GOT3 (cell line): ENCODE measurements at regions not wholly inside any gene's neighbourhood (a gene's known extent, or its start where the extent isn't known, plus 50 kb on each side); places are given as distances from the start of the nearest gene placed in this dataset.

Experiments used
- DNase-seq: peaks from one replicate; lab custom pipeline; 2025; ENCODE audit warnings: mixed read lengths; lab: John Stamatoyannopoulos, UW

DNA sequence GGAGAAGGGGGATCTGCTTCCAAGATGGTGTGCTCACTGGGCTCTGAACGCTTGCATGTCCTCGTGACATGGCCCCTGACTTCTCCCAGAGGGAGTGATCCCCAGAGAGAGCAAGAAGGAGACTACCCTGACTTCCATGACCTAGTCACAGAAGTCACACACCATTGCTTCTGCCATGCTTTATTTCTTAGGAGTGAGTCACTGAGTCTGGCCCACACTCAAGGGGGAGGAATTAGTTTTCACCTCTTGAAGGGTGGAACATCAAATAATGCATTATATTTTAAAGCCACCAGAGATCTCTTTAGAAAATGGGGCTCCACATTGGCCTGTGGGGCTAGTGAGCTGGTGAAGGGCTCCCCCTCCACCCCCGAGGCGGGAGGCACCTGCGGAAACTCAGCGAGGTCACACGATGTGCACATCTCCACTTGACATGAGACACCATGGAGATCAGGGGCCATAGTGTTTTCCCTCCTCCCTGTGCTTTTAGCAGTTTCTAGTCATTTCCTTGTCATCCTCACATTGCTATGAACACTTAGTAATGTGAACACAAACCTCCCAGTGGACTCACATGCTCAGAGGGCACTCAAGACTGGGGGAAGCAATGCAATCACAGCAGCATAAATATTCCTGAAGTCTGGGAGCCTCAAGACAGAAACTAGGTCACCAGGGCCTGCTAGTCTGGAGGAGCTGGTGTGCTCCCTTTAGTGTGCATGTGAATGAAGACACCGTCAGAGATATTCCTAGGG, 87.4 kb upstream of the FZD10 start:
- no peak for DNase-seq

DNA sequence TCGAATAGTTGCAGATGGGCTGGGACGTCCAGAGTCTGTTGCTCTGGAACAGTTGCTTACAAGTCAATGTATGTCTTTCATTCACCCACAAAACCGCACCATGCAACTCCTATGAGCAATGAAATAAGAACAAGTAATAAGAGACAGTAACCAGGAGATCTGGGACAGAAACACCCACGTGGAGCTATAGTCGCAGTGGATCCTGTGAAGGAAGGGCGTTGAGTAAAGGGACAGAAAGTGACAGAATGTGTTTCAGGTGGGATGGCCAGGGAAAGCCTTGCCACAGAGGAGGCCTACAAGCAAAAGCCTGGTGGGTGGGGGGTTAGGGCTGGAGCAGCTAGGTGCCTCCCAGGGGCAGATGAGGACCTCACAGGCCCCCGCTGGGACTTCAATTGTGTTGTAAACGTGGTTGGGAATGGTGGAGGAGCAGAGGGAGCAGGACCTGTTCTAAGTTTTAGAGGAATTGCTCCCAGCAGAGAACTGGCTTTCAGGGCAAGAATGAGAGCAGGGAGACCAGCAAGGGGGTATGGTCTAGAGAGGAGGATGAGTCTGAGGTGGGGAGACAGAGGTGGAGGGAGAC, 86.7 kb upstream of the FZD10 start:
- DNase-seq: no peak

DNA sequence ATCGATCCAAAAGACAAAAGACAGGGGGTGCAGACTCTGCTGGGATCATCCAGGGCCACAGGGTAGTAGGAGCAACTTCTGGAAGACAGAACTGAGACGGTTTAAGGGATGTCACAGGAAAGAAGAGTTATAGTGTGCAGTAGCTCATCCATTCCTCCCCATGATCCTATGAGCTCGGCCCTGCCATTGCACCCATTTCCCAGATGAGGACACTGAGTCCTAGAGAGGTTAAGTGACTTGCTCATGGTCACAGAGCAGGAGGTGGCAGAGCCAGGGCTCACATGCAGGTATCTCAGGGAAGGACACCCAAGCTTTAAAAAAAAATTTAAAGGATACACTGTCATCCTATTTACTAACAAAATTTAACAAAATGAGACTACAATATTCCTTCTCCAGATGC, 86.1 kb upstream of the FZD10 start:
- no peak for DNase-seq

- DNase-seq: no peak
These were observed 85.5 kb upstream of the FZD10 start for GRCh38 chr12:130076752-130077151.

DNA sequence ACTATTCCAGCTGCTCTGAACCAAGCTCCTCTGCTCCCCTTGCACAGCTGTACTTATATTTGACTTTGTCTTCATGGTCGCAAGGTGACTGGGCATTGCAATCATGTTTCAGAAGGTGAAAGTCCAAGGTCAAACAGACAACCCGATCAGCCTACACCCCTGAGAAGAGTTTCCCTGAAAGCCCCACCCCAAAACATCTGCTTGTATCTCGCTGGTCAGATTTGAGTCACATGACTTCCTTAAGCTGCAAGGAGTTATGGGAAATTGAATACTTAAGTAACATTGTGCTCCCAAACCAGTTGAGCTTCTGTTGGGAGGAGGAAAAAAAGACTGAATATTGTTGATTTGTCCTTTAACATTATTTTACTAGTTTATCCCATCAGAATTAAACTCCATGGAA, 83.4 kb upstream of the FZD10 start:
- DNase-seq: no peak

GRCh38 chr12:130079279-130079678, 83.0 kb upstream of the FZD10 start:
- DNase-seq: no peak

DNA sequence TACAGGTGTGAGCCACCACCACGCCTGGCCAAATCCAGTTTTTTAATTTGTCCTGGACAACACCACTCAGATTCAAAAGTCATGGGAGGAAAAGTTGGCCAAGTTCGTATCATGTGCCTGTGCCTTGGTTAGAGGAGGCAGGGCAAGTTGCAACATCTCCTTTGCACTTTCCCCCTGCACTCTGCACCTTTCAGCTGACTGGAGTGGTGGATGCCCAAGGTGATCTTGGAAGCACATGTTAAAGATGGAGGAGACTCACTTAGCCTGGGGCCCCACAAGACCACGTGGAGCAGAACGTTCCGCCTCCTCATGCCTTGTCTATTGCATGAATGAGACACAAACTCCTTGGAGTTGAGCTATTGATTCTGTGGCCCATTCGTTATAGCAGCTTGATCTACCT, 82.1 kb upstream of the FZD10 start:
- DNase-seq: no peak

DNA sequence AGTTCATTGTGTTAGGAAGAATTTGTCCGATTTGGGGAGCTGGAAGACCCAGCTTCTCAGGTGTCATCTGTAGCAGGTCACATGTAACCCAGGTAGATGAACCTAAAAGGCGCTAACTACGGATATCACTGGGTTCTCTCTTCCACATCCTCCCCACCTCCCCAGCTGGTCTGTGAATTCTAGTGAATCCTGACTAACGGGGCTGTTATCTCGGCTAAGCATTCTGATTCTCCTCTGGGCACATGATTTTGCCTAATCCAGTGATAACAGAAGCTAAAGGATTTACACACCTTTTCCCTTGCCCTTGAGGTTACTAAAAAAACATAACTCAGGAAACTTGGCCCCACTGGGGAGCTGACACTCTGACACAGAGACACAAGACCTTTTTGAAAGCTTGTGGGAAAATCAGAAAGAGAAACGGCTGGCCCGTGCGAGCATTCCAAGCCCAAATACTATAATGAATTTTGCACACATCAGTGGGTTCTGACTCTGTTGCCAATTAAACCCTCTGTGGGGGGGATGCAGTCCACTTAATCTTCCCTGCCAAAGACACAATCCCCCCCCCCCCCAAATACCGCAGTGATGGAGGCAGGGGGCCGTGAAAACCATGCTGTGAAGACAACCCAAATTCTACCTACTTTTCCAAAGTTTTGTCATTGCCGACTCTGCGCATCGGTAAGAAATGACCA, 81.0 kb upstream of the FZD10 start:
- no peak for DNase-seq

- DNase-seq: no peak
These were observed 79.3 kb upstream of the FZD10 start for GRCh38 chr12:130083002-130083401.

DNA sequence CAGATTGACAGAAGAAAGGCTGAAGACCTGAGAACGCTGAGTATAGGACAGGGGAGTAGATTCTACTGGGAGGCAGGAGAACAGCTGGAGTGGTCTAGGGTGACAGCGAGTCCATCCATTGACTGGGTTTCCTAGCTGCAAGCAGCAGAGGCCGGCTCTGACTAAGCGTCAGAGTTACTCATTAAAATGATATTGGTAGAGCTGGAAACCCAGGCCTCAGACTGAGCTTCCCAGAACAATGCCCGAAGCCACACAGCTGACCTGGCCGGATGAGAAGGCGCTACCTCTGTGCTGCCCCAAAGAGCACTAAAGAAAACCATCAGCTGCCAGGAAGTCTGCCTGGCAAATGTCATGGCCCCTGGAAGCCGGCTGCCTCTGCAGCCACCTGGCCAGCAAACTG, 78.5 kb upstream of the FZD10 start:
- no peak for DNase-seq

GRCh38 chr12:130084359-130084758, 77.9 kb upstream of the FZD10 start:
- DNase-seq: no peak

DNA sequence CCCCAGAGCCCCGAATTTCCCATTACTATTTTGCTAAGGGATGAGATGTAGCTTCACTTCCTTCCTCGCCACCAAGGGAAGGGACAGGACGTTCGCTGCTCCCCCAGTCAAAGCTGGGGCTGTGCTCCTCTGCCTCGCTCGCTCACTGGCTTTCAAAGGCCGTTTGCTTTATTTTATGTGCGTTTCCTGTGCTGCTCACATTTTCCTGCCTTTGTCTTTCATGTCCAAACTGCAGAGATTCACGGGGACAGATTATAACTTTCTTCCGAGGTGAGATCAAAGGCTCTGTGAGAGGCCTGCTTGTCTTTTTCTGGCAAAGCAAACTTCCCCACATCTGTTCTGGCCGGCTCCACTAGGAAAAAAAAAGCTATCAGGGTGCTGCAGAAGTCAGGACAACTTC, 76.0 kb upstream of the FZD10 start:
- DNase-seq: no peak

- no peak for DNase-seq
These were observed 75.5 kb upstream of the FZD10 start for GRCh38 chr12:130086797-130087196.

DNA sequence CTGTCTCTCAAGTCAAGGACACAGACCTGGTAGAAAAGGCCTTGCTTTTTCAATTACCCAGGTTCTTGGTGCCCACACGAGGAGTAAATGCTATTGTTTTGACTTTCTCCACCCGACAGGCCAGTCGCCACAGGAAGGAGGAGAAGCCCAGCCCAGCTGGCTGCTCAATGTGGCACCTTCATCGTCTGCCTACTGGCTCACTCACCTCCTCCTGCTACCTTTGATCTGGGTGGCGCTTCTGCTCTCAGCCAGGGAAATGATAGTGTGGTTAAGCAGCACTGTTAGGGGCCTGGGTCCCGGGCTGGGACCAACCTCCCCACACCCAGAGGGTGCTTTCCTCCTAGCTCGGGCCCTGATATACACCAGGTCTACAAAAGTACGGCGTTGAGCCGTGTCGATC, 75.0 kb upstream of the FZD10 start:
- no peak for DNase-seq

- no peak for DNase-seq
These were observed 73.8 kb upstream of the FZD10 start for GRCh38 chr12:130088504-130088903.

DNA sequence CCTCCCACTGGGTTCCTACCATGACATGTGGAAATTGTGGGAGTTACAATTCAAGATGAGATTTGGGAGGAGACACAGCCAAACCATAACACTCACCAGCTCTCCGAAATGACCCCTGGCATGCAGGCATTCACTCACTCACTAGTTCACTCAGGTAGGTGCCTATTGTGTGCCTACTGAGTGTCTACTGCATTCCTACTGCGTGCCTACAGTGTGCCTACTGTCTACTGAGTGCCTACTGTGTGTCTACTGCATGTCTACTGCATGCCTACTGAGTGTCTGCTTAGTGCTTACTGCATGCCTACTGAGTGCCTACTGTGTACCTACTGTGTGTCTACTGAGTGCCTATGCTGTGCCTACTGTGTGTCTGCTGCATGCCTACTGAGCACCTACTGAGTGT, 71.7 kb upstream of the FZD10 start:
- DNase-seq: no peak

DNA sequence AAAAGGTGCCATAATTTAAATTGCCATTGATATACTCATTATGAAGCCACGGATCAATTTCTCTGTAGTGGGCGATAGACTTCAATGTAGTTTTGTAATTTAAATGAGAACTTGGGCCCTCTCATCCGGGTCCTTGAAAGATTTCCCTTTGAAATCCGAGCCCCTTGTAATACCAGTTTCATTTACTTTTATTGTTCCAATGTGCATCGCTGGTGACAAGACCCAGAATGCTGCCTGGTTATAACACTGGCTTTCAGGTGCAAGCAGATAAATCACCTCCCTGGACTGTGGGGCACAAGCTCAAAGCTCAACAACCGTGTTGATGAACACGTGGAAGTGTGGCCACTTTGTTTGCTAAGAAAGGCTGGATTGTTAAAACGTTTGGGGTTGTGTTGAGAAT, 68.9 kb upstream of the FZD10 start:
- no peak for DNase-seq

DNA sequence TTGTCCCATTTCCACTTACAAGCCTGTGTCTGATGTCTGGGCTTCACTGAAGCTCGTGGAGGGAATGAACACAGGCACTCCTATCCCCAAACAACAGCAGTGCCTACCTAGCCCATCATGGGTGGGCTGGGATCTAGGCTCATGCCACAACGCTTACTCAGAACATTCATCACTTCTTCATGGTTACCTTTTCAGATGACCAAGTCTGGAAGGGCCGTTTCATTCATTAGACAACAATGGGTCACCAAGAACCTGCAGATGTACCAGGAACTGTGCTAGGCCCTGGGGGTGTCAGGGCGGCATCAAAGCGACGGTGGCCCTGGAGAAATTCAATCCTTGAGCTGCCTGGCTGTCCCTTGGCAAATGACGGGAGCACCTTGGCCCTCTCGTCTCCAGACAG, 64.9 kb upstream of the FZD10 start:
- no peak for DNase-seq

- no peak for DNase-seq
These were observed 64.4 kb upstream of the FZD10 start for GRCh38 chr12:130097798-130098255.

DNA sequence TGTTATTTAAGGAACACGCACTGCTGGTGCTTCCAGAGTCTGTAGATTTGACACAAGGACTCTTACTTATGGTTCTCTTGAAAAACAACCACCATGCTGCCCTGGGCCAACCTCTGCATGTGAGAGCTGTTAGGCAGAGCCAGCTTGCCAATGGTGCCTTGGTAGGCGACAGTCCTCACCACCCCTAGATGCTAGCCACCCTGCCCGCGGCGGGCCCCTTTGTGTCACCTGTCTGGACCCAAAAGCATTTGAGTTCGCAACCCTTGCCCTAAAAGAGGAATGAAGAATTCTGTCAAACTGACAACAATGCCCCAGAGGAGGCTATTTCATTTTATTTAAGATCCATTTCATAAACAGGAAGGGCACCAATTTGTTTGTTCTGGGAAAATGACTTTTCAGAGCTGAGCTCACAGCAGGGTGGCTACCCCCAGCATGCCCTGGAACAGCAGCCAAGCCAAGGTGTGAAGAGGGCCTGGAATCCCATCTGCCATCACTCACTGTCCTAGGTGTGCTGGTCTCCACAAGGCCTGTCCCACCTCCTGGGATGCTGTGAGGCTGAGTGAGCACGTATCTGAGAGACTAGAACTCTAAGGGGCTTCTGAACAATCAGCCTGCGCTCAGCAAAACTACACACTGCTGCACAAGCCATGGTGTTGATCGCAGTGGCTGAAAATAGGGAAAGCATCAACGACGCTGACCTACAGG, 63.8 kb upstream of the FZD10 start:
- DNase-seq: no peak

DNA sequence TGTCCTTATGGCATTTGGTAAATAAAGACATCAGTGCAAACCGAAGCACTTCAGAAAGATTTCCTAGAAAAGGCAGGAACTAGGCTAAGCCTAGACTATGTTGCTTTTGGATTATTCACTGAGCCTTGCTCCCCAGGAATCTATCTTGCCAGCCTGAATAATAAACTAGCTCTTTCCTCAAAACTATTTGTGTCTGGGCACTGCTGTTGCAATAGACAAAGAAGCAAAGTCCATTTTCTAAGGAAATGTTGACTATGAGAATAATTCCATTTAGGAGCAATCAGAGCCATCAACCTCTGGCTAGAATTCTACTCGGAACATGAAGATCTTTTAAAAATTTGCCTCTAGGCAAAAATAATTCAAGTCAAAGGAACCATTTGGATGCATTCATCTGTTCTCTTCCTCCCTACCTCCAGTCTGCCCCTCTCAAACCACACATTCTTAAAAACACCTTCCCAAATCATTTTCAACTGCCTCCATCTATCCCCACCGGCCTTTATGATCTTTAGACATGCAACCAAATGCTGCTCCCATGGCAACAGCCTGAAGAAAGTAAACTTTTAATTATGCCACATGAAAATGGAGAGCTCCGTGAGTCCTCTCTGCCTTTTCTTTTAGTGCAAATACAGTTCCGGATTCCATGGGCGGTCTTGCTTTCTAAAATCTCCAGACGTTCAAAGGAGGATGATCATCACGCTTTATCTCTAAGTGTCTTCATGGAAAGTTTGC, 61.5 kb upstream of the FZD10 start:
- DNase-seq: no peak

DNA sequence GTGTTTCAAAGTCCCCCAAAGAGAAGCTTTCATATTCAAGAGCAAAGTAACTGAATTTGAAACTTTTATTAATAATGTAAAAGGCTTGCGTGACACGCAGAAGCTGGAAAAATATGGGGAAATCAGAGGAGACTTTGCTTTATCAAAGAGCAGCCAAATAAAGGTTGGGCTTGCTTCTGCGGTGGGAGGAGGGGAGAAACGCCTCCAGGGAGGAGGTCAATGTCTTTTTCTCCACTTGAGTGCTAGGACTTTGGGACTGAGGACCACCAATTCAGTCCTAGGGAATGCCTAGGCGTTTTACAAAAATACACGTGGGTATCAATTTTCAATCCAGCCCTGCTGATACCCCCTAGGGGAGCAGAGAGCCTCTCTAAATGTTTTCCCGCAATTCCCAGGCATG, 60.9 kb upstream of the FZD10 start:
- DNase-seq: no peak
